IMR-90 (cell line): ENCODE measurements at regions not wholly inside any gene's neighbourhood (a gene's known extent, or its start where the extent isn't known, plus 50 kb on each side); places are given as distances from the start of the nearest gene placed in this dataset.

Experiments
- ATAC-seq: fragments of 200-7000 bp; cut with Tn5 transposase; 2 replicates; pipeline ENCODE4 v1.9.1; 2020; ENCODE audit warnings: low read depth, mild to moderate bottlenecking, moderate library complexity
- BruUV-seq: library from RNA; stranded (reverse); fragments of 400-500 nt; replicated peaks from 2 replicates; lab custom pipeline; 2021; lab: Mats Ljungman, UMichigan
- CTCF ChIA-PET: fragments of 300-600 bp; formaldehyde crosslinking; extraction: SDS; loops from one replicate; lab custom pipeline; 2021; ENCODE audit warnings: antibody characterized with exemption; lab: Yijun Ruan, JAX
- POLR2A ChIA-PET: fragments of 300-600 bp; sonication (Branson Sonifier 250); formaldehyde crosslinking; loops from one replicate; lab custom pipeline; 2022; ENCODE audit warnings: antibody characterized with exemption; ENCODE audit not compliant: unreplicated experiment; lab: Charles Lee
- DNase-seq: peaks from one replicate; pipeline ENCODE4 v3.0.0; 2013
- H2AFZ ChIP-seq: replicated peaks from 2 replicates; pipeline ENCODE3; 2013; ENCODE audit warnings: low read length, mild to moderate bottlenecking; ENCODE audit not compliant: poor library complexity
- H2AK5ac ChIP-seq: 2 replicates; pipeline ENCODE4 v1.6.1; 2013; ENCODE audit warnings: low read depth, low read length, inconsistent platforms
- H2AK9ac ChIP-seq: replicated peaks from 2 replicates; pipeline ENCODE3; 2013; ENCODE audit warnings: mild to moderate bottlenecking, low read depth, low read length, moderate library complexity; ENCODE audit not compliant: poor library complexity
- H2BK120ac ChIP-seq: 2 replicates; pipeline ENCODE4 v1.6.1; 2013; ENCODE audit warnings: low read depth, low read length, inconsistent platforms
- H2BK15ac ChIP-seq: 3 replicates; pipeline ENCODE4 v1.6.1; 2013; ENCODE audit warnings: low read depth, low read length, inconsistent platforms
- H2BK20ac ChIP-seq: 2 replicates; pipeline ENCODE4 v1.6.1; 2013; ENCODE audit warnings: low read depth, mild to moderate bottlenecking, inconsistent platforms, low read length, moderate library complexity
- H2BK5ac ChIP-seq: 2 replicates; pipeline ENCODE4 v1.6.1; 2013; ENCODE audit warnings: mild to moderate bottlenecking, low read depth, low read length, inconsistent platforms; ENCODE audit not compliant: poor library complexity, severe bottlenecking
- H3K14ac ChIP-seq: replicated peaks from 2 replicates; pipeline ENCODE4 v1.6.1; 2013; ENCODE audit warnings: low read depth, low read length, inconsistent platforms
- H3K18ac ChIP-seq: 2 replicates; pipeline ENCODE4 v1.6.1; 2013; ENCODE audit warnings: low read depth, low read length, control low read depth
- H3K23ac ChIP-seq: 2 replicates; pipeline ENCODE4 v1.6.1; 2013; ENCODE audit warnings: low read depth, low read length, inconsistent platforms
- H3K27ac ChIP-seq: 2 replicates; pipeline ENCODE4 v1.5.1; 2013; ENCODE audit warnings: mild to moderate bottlenecking, control low read depth, low read length; ENCODE audit not compliant: insufficient read depth
- H3K27me3 ChIP-seq: 2 replicates; pipeline ENCODE4 v1.6.1; 2013; ENCODE audit warnings: low read length; ENCODE audit not compliant: control insufficient read depth, insufficient read depth
- H3K36me3 ChIP-seq: 2 replicates; pipeline ENCODE4 v1.6.1; 2013; ENCODE audit warnings: low read length, mixed read lengths; ENCODE audit not compliant: control insufficient read depth, insufficient read depth
- H3K4ac ChIP-seq: 2 replicates; pipeline ENCODE4 v1.6.1; 2013; ENCODE audit warnings: low read depth, low read length, inconsistent platforms
- H3K4me1 ChIP-seq: 2 replicates; pipeline ENCODE4 v1.6.1; 2013; ENCODE audit warnings: low read length, mixed read lengths; ENCODE audit not compliant: control insufficient read depth, insufficient read depth
- H3K4me2 ChIP-seq: 2 replicates; pipeline ENCODE4 v1.6.1; 2013; ENCODE audit warnings: low read depth, mild to moderate bottlenecking, control low read depth, low read length, moderate library complexity
- H3K4me3 ChIP-seq: 2 replicates; pipeline ENCODE4 v1.5.1; 2013; ENCODE audit warnings: low read depth, mild to moderate bottlenecking, control low read depth, low read length, moderate library complexity; ENCODE audit not compliant: insufficient read depth
- H3K56ac ChIP-seq: 2 replicates; pipeline ENCODE4 v1.6.1; 2013; ENCODE audit warnings: low read length, inconsistent platforms; ENCODE audit not compliant: insufficient read depth; ENCODE audit errors: extremely low read depth
- H3K79me1 ChIP-seq, 2 experiments: 2 replicates each; pipeline ENCODE4 v1.6.1; 2013; ENCODE audit warnings: low read length in 2 of 2, inconsistent platforms in 1 of 2, low read depth in 1 of 2
- H3K9ac ChIP-seq: 2 replicates; pipeline ENCODE4 v1.6.1; 2013; ENCODE audit warnings: low read depth, low read length, control low read depth
- H3K9me1 ChIP-seq: 2 replicates; pipeline ENCODE4 v1.6.1; 2013; ENCODE audit warnings: low read length, inconsistent platforms; ENCODE audit not compliant: insufficient read depth
- H3K9me3 ChIP-seq: 2 replicates; pipeline ENCODE4 v1.6.1; 2013; ENCODE audit warnings: low read length; ENCODE audit not compliant: control insufficient read depth, insufficient read depth
- H4K20me1 ChIP-seq: 2 replicates; pipeline ENCODE4 v1.6.1; 2013; ENCODE audit warnings: low read length, inconsistent platforms; ENCODE audit not compliant: insufficient read depth
- H4K5ac ChIP-seq: 2 replicates; pipeline ENCODE4 v1.6.1; 2013; ENCODE audit warnings: mild to moderate bottlenecking, low read depth, low read length, control low read depth
- H4K8ac ChIP-seq, 2 experiments: 2 replicates each; pipeline ENCODE4 v1.6.1; 2013; ENCODE audit warnings: low read depth in 2 of 2, low read length in 2 of 2, control low read depth in 1 of 2, inconsistent platforms in 1 of 2
- H4K91ac ChIP-seq: 2 replicates; pipeline ENCODE4 v1.6.1; 2013; ENCODE audit warnings: low read depth, low read length, inconsistent platforms; ENCODE audit not compliant: insufficient read depth
- BHLHE40 ChIP-seq: fragments of 150-350 bp; IDR thresholded peaks from 2 replicates; pipeline ENCODE4 v1.6.1; 2016; ENCODE audit warnings: mild to moderate bottlenecking, low read depth, low read length
- CEBPB ChIP-seq: IDR thresholded peaks from 2 replicates; pipeline ENCODE4 v1.6.1; 2012; ENCODE audit warnings: low read depth, low read length, improper control_type of control experiment
- CHD1 ChIP-seq: IDR thresholded peaks from 2 replicates; pipeline ENCODE4 v1.6.1; 2012; ENCODE audit warnings: low read depth, low read length, improper control_type of control experiment
- FOS ChIP-seq: fragments of 150-350 bp; IDR thresholded peaks from 2 replicates; pipeline ENCODE4 v1.6.1; 2016; ENCODE audit warnings: low read depth, low read length
- MAFK ChIP-seq: IDR thresholded peaks from 2 replicates; pipeline ENCODE4 v1.6.1; 2012; ENCODE audit warnings: low read depth, low read length, improper control_type of control experiment
- MAZ ChIP-seq: IDR thresholded peaks from 2 replicates; pipeline ENCODE4 v1.6.1; 2012; ENCODE audit warnings: low read depth, mild to moderate bottlenecking, low read length, improper control_type of control experiment, moderate library complexity, borderline replicate concordance
- MXI1 ChIP-seq: IDR thresholded peaks from 2 replicates; pipeline ENCODE4 v1.6.1; 2012; ENCODE audit warnings: low read depth, mild to moderate bottlenecking, low read length, moderate library complexity, borderline replicate concordance
- NFE2L2 ChIP-seq: fragments of 150-350 bp; IDR thresholded peaks from 2 replicates; pipeline ENCODE4 v1.6.1; 2016; ENCODE audit warnings: low read depth, mild to moderate bottlenecking, low read length
- POLR2A ChIP-seq: IDR thresholded peaks from 2 replicates; pipeline ENCODE4 v1.6.1; 2012; ENCODE audit warnings: mild to moderate bottlenecking, low read depth, low read length
- RAD21 ChIP-seq: IDR thresholded peaks from 2 replicates; pipeline ENCODE4 v1.6.1; 2012; ENCODE audit warnings: low read length, improper control_type of control experiment
- RCOR1 ChIP-seq: IDR thresholded peaks from 2 replicates; pipeline ENCODE4 v1.6.1; 2012; ENCODE audit warnings: mild to moderate bottlenecking, low read length, improper control_type of control experiment; ENCODE audit not compliant: insufficient replicate concordance
- RFX5 ChIP-seq: IDR thresholded peaks from 2 replicates; pipeline ENCODE4 v1.8.0; 2012; ENCODE audit warnings: low read depth, mild to moderate bottlenecking, low read length, moderate library complexity
- SMC3 ChIP-seq: fragments of 150-350 bp; IDR thresholded peaks from 2 replicates; pipeline ENCODE4 v1.6.1; 2016; ENCODE audit warnings: low read depth, mild to moderate bottlenecking, antibody characterized with exemption, low read length, moderate library complexity
- WGBS, 2 experiments: methylation state at CpG; one replicate each; pipeline versions ENCODE4 v1.1.5 to v1.1.7; 2013; ENCODE audit warnings: missing lambda C conversion rate in 2 of 2; ENCODE audit not compliant: insufficient read length in 1 of 2; ENCODE audit errors: extremely low coverage in 2 of 2; 5-methylcytosine and 5-hydroxymethylcytosine counted together
- dilution Hi-C: fragments of 300-500 bp; cut with HindIII; formaldehyde crosslinking; loops from one replicate; pipeline ENCODE4 v1.14.3; 2018; ENCODE audit warnings: low sequenced_read_pairs; ENCODE audit not compliant: unreplicated experiment
- in situ Hi-C: fragments of 300-500 bp; cut with MboI; formaldehyde crosslinking; loops from 3 replicates; pipeline ENCODE4 v1.14.3; 2019; ENCODE audit warnings: low sequenced_read_pairs, inconsistent platforms, mixed read lengths
- intact Hi-C: fragments of 100-400 bp; cut with micrococcal nuclease; formaldehyde crosslinking; loops from 2 replicates; pipeline ENCODE4 v1.10.0; 2022
- TF ChIP-seq, protein P1 (sequence below): conservative IDR thresholded peaks from 2 replicates; pipeline ENCODE4 v1.5.1; 2012; ENCODE audit warnings: mild to moderate bottlenecking, low read depth, low read length, improper control_type of control experiment
- TF ChIP-seq, protein P2 (sequence below): fragments of 150-350 bp; IDR thresholded peaks from 2 replicates; pipeline ENCODE4 v1.6.1; 2016; ENCODE audit warnings: low read depth, mild to moderate bottlenecking, low read length, moderate library complexity, borderline replicate concordance
- TF ChIP-seq, protein P3 (sequence below): fragments of 150-350 bp; IDR thresholded peaks from 2 replicates; pipeline ENCODE4 v1.6.1; 2017; ENCODE audit warnings: mild to moderate bottlenecking, antibody characterized with exemption, low read length, low read depth

DNA sequence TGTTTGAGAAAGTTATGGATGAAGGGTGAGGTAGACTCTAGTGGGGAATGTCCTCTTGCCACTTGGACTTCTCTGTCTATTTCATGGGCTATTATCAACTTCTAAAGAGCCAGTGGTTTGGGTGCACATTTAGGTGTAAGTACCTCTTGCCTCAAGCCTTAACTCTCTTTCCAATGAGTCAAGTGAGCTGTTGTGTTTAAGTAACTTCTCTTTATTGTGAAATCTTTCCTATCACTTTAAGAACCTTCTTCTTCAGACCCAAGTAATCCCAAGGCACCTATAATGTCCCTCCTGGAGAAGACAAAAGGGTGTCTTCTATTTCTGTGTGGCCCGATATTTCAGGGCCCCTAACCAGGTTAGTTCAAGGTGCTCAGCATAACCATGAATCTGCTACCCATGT is 90.5 kb upstream of the VPREB1 start:
- Histone ChIP-seq H3K56ac (no peak overlapping the region), H2BK120ac (no peak overlapping the region), H4K5ac (no peak overlapping the region), H4K20me1 (no peaks in the 10 kb centered on the region), H3K9me1 (no peaks in the 10 kb centered on the region), H3K4me2 (no peak overlapping the region), H3K79me1 (no peaks in the 10 kb centered on the region), H2BK20ac (no peak overlapping the region), H2BK5ac (no peak overlapping the region), H3K9ac (no peak overlapping the region), H3K4me1 (no peaks in the 10 kb centered on the region), H3K9me3 (no peaks in the 10 kb centered on the region), H3K23ac (no peak overlapping the region), H4K91ac (no peak overlapping the region), H3K4me3 (no peak overlapping the region), H4K8ac (no peak overlapping the region), H3K27ac (no peak overlapping the region), H3K18ac (no peak overlapping the region), H2AK9ac (no peak overlapping the region), H2AK5ac (no peak overlapping the region), H3K4ac (no peak overlapping the region), H2BK15ac (no peak overlapping the region), H3K14ac (no peak overlapping the region), H3K27me3 (peaks cover 20% of the 10 kb centered on the region), H3K36me3 (no peaks in the 10 kb centered on the region), H2AFZ (no peak overlapping the region)
- WGBS, 2 experiments = no CpG with 5 or more reads among the region's 1 CpG
- no TSS peak for BruUV-seq
- dilution Hi-C loops (no loop called here), in situ Hi-C loops (no loop called here), intact Hi-C loops (loop anchor here (10.0 kb wide), 2 partner anchors 119 to 169 kb away; partner anchors contain the start of gene TOP3B)
- TF ChIP-seq, protein P1, sequence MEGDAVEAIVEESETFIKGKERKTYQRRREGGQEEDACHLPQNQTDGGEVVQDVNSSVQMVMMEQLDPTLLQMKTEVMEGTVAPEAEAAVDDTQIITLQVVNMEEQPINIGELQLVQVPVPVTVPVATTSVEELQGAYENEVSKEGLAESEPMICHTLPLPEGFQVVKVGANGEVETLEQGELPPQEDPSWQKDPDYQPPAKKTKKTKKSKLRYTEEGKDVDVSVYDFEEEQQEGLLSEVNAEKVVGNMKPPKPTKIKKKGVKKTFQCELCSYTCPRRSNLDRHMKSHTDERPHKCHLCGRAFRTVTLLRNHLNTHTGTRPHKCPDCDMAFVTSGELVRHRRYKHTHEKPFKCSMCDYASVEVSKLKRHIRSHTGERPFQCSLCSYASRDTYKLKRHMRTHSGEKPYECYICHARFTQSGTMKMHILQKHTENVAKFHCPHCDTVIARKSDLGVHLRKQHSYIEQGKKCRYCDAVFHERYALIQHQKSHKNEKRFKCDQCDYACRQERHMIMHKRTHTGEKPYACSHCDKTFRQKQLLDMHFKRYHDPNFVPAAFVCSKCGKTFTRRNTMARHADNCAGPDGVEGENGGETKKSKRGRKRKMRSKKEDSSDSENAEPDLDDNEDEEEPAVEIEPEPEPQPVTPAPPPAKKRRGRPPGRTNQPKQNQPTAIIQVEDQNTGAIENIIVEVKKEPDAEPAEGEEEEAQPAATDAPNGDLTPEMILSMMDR = no peak
- TF ChIP-seq SMC3 (no peak), FOS (no peak), MAZ (no peak), POLR2A (no peak), RFX5 (no peak), MXI1 (no peak), MAFK (no peak), CEBPB (no peak), CHD1 (no peak), RCOR1 (no peak), NFE2L2 (no peak), RAD21 (no peak), BHLHE40 (no peak)
- TF ChIP-seq, protein P2, sequence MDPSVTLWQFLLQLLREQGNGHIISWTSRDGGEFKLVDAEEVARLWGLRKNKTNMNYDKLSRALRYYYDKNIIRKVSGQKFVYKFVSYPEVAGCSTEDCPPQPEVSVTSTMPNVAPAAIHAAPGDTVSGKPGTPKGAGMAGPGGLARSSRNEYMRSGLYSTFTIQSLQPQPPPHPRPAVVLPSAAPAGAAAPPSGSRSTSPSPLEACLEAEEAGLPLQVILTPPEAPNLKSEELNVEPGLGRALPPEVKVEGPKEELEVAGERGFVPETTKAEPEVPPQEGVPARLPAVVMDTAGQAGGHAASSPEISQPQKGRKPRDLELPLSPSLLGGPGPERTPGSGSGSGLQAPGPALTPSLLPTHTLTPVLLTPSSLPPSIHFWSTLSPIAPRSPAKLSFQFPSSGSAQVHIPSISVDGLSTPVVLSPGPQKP = no peak
- TF ChIP-seq, protein P3, sequence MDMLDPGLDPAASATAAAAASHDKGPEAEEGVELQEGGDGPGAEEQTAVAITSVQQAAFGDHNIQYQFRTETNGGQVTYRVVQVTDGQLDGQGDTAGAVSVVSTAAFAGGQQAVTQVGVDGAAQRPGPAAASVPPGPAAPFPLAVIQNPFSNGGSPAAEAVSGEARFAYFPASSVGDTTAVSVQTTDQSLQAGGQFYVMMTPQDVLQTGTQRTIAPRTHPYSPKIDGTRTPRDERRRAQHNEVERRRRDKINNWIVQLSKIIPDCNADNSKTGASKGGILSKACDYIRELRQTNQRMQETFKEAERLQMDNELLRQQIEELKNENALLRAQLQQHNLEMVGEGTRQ = no peak
- no peak for DNase-seq
- POLR2A ChIA-PET = no interaction called here
- CTCF ChIA-PET = no interaction called here
- no peak for ATAC-seq
